ENCODE measurements at regions not wholly inside any gene's neighbourhood (a gene's known extent, or its start where the extent isn't known, plus 50 kb on each side); places are given as distances from the start of the nearest gene placed in this dataset.

GRCh38 chr5:2383698-2384065 lies 367.8 kb downstream of the IRX2 start:
- Mint-ChIP-seq H3K36me3 (ENCODE audit: insufficient read depth, unreplicated experiment) (no peaks in the 10 kb centered on the region), H3K4me3 (ENCODE audit: unreplicated experiment) (no peak overlapping the region), H3K9me3 (ENCODE audit: unreplicated experiment) (no peaks in the 10 kb centered on the region), H3K27me3 (ENCODE audit: insufficient read depth, unreplicated experiment) (peaks cover 25% of the 10 kb centered on the region), H3K4me1 (ENCODE audit: insufficient read depth, unreplicated experiment) (no peaks in the 10 kb centered on the region), H3K27ac (ENCODE audit: low read depth, unreplicated experiment) (no peak overlapping the region)
- BruUV-seq (replicated peaks), result no TSS peak
- CTCF ChIA-PET, result no interaction called here
- intact Hi-C loops (cut with micrococcal nuclease), result no loop called here
- TF ChIP-seq, protein P1, sequence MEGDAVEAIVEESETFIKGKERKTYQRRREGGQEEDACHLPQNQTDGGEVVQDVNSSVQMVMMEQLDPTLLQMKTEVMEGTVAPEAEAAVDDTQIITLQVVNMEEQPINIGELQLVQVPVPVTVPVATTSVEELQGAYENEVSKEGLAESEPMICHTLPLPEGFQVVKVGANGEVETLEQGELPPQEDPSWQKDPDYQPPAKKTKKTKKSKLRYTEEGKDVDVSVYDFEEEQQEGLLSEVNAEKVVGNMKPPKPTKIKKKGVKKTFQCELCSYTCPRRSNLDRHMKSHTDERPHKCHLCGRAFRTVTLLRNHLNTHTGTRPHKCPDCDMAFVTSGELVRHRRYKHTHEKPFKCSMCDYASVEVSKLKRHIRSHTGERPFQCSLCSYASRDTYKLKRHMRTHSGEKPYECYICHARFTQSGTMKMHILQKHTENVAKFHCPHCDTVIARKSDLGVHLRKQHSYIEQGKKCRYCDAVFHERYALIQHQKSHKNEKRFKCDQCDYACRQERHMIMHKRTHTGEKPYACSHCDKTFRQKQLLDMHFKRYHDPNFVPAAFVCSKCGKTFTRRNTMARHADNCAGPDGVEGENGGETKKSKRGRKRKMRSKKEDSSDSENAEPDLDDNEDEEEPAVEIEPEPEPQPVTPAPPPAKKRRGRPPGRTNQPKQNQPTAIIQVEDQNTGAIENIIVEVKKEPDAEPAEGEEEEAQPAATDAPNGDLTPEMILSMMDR (IDR thresholded peaks at IDR 0.05; ENCODE audit: unreplicated experiment), result no peak
- POLR2A ChIA-PET, result no interaction called here
- no peak for DNase-seq (ENCODE audit: unreplicated experiment)

GRCh38 chr5:2382776-2383697 lies 368.4 kb downstream of the IRX2 start:
- POLR2A ChIA-PET, result no interaction called here
- TF ChIP-seq, protein P1 (IDR thresholded peaks at IDR 0.05; ENCODE audit: unreplicated experiment), result no peak
- H3K27ac Mint-ChIP-seq (ENCODE audit: low read depth, unreplicated experiment), result no peak overlapping the region
- CTCF ChIA-PET, result no interaction called here
- intact Hi-C loops (cut with micrococcal nuclease), result no loop called here
- no peaks in the 10 kb centered on the region for H3K9me3 Mint-ChIP-seq (ENCODE audit: unreplicated experiment)
- no peaks in the 10 kb centered on the region for H3K4me1 Mint-ChIP-seq (ENCODE audit: insufficient read depth, unreplicated experiment)
- H3K36me3 Mint-ChIP-seq (ENCODE audit: insufficient read depth, unreplicated experiment), result no peaks in the 10 kb centered on the region
- H3K27me3 Mint-ChIP-seq (ENCODE audit: insufficient read depth, unreplicated experiment), result peaks cover 25% of the 10 kb centered on the region
- DNase-seq (ENCODE audit: unreplicated experiment), result no peak
- no TSS peak for BruUV-seq (replicated peaks)
- no peak overlapping the region for H3K4me3 Mint-ChIP-seq (ENCODE audit: unreplicated experiment)

DNA sequence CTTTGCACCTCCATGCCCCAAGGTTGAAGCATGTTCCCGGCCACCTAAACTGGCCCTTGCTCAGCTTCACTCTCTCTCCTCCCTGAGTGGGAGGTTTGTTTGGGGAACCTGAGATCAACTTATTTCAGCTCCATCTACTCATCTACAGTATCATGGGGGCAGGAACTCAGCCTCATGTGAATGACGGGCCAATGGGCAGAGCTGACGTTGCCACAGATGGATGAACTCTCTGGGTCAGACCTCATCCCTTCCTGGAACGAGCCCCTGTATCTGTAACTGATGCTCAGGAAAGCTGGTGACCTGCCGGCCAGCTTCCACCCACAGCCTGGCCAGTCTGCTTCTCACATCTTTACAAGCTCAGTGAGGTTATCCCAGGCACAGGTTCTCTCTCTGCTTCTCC lies 369.6 kb downstream of the IRX2 start:
- H3K9me3 Mint-ChIP-seq (ENCODE audit: unreplicated experiment), result no peaks in the 10 kb centered on the region
- H3K27me3 Mint-ChIP-seq (ENCODE audit: insufficient read depth, unreplicated experiment), result peaks cover 25% of the 10 kb centered on the region

DNA sequence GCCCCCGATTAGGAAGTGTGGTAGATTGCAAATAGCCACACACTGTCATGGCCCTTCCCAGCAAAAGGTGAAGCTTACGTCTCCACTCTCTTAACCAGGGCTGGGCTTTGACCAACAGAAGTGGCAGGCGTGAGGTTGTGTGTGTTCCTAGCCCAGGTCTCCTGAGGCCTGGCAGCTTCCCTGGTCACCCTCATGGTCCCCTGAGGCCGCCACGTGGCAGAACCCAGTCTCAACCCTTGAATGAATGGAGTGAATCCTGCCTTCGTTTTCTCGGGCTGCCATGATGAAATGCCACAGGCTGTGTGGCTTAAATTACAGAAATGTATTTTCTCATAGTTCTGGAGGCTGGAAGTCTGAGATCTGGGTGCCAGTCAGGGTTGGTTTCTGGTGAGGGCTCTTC lies 370.4 kb downstream of the IRX2 start:
- no TSS peak for BruUV-seq (replicated peaks)
- TF ChIP-seq, protein P1 (IDR thresholded peaks at IDR 0.05; ENCODE audit: unreplicated experiment), result no peak
- Mint-ChIP-seq H3K36me3 (ENCODE audit: insufficient read depth, unreplicated experiment) (no peaks in the 10 kb centered on the region), H3K4me3 (ENCODE audit: unreplicated experiment) (no peak overlapping the region), H3K27ac (ENCODE audit: low read depth, unreplicated experiment) (no peak overlapping the region), H3K4me1 (ENCODE audit: insufficient read depth, unreplicated experiment) (no peaks in the 10 kb centered on the region), H3K27me3 (ENCODE audit: insufficient read depth, unreplicated experiment) (peaks cover 25% of the 10 kb centered on the region), H3K9me3 (ENCODE audit: unreplicated experiment) (no peaks in the 10 kb centered on the region)
- POLR2A ChIA-PET, result no interaction called here
- no peak for DNase-seq (ENCODE audit: unreplicated experiment)
- intact Hi-C loops (cut with micrococcal nuclease), result no loop called here
- CTCF ChIA-PET, result no interaction called here

More for the DNA sequence above, 369.6 kb downstream of the IRX2 start:
- TF ChIP-seq, protein P1 (IDR thresholded peaks at IDR 0.05; ENCODE audit: unreplicated experiment), result no peak
- no peaks in the 10 kb centered on the region for H3K4me1 Mint-ChIP-seq (ENCODE audit: insufficient read depth, unreplicated experiment)
- POLR2A ChIA-PET, result no interaction called here
- DNase-seq (ENCODE audit: unreplicated experiment), result no peak
- H3K4me3 Mint-ChIP-seq (ENCODE audit: unreplicated experiment), result no peak overlapping the region
- BruUV-seq (replicated peaks), result no TSS peak
- CTCF ChIA-PET, result no interaction called here
- no peaks in the 10 kb centered on the region for H3K36me3 Mint-ChIP-seq (ENCODE audit: insufficient read depth, unreplicated experiment)
- H3K27ac Mint-ChIP-seq (ENCODE audit: low read depth, unreplicated experiment), result no peak overlapping the region
- intact Hi-C loops (cut with micrococcal nuclease), result no loop called here

Measured in MCF 10A (cell line).